ENCODE measurements at regions not wholly inside any gene's neighbourhood (a gene's known extent, or its start where the extent isn't known, plus 50 kb on each side); places are given as distances from the start of the nearest gene placed in this dataset.
"Not testable (repeated sequence)": the region's sequence is repeated elsewhere in the genome, so short reads cannot be mapped to it uniquely, and the experiment has no call there.

DNA sequence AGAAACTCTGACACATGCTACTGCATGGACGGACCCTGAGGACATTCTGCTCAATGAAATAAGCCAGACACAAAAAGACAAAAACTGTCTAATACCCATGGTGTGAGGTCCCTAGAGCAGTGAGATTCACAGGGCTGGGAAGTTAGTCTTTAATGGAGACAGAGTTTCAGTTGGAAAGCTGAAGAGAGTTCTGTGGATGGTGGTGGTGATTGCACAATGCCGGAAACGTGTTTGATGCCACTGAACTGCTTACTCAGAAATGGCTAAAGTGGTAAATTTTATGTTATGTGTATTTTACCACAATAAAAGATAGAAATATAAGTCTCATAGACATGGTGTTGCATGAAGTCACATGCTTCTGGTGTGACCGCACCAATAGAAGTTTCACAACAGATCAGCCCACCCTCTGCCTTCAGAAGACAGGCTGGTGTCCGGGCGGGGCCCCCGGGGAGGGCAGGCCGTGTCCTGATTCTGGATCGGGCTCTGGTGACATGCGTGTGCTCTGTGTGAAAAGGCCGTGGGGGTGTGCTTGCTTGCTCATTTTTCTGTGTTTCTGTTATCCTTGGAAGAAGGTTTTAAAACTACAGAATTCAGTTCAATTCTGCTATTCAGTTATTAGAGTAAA lies 108.5 kb upstream of the ZNF469 start:
- not testable (repeated sequence) for DNase-seq

DNA sequence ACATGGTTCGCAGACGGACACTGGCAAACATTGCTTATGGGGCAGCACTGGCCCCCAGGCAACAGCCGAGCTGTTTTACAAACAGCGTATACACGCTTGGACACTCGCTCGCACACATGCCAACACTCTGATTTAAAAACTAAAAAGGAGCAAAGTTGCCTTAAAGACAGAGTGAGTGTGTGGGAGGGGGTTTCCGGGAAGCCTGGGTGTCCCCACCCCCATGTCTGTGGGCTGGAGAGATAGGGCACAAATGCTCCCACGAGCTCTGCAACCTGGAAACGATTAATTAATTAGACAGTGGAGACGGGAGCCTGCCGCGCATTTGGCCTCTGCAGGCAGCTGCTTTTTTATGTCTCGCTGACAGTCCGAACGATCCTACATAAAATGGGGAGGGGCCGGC lies 107.9 kb upstream of the ZNF469 start:
- DNase-seq: no peak

DNA sequence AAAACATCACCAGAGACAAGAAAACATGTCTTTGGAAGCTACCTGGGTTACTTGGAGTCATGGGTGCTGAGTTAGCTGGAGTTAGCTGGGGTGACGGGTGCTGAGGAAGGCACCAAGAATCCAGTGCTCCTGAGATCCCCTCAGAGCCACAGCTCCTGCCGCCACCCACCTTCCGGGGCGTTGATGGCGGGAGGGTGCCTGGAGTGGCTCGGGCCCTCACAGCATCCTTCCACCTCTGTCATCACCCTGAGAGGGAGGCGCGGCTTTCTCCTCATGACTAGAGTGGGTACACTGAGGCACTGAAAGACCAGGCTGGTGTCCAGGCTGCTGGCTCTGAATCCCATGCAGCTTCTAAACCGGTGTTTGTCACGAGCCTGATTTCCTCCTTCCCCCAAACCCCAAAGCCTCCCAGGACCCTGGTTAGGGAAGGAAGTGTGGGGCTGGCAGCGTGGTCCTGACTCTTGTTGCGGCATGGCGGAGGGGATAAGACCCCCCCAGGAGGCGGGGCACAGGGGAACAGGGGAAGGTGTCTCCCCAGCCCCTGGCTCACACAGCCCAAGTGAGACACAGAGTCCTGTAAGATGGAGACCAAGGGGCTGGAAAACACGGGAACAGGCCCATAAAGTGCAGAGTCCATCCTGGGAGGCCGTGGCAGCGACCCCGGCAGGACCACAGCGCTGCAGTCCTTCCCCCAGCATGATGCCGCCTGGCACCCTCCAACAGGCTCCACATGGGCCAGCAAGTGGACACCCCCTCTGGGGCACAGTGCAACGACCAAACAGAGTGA lies 107.2 kb upstream of the ZNF469 start:
- DNase-seq: not testable (repeated sequence)

- DNase-seq: not testable (repeated sequence)
Measured at GRCh38 chr16:88276123-88276588, 106.6 kb upstream of the ZNF469 start.

GRCh38 chr16:88276591-88276990 lies 106.2 kb upstream of the ZNF469 start:
- no peak for DNase-seq

GRCh38 chr16:88279998-88280397 lies 102.8 kb upstream of the ZNF469 start:
- no peak for DNase-seq

DNA sequence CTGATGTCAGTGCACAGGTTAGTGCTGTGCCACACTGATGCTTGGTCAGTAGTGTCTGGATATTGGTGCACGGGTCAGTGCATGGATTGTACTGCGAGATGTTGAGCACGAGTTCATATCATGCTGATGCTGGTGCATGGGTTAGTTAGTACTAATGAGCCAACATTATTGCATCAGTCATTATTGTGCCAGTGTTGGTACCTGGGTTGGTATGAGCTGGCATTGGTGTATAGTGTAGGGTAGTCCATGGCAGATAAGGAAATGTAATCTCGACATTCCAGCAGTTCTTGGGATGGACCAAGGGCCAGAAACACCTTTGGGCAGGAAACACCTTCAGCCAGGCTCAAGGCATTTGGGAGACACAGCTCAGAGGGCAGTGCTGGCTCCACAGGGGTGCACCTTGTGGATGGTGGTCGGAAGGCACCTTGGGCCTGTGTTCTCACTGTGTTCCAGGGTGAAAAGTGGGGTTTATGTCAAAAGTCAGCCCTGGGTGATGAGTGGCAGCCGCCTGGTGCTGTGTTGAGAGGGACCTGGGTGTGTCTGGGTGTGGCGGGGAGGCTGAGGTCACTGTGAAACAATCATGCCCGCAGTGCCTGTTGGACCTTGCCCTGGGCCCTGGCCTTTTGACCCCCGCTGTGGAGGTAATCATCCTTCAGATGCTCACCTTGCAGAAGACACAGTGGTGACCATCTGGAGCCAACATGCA lies 100.7 kb upstream of the ZNF469 start:
- no peak for DNase-seq

DNA sequence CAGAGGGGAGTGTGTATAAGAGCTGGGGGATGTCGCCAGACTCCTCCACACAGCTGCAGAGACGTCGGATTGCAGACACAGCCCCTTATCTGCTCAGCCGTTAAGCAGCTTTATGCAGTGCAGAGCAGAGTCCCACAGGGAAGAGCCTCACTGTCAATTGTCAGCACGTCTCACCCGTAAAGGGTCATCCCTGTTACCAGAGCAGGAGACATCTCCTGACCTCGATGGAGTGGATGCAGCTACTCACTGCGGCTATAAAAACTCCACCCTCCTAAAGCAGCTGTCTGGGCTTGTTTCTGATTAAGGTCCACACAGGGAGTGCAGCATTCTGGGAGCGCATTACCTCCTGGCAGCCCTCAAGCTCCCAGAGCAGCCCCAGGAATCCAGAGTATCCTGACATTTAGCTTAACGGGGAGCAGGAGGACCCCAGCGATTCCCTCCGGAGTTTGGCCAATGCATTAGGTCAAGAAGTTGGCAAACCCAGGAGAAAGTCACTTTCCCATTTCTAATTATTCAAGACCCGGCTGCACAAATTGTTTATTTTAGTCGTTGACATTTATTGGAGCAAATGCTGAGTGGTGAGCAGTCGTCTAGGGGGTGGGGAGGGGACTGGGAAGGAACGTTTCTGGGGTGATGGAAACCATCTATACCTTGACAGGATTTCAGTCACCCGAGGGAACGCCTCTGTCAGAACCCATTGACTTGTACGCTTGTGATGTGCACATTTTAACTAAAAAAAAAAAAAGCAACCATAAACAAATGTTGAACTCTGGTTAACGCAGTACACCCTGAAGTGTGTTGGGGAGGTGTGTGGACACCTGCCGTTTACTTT lies 100.0 kb upstream of the ZNF469 start:
- DNase-seq: no peak

DNA sequence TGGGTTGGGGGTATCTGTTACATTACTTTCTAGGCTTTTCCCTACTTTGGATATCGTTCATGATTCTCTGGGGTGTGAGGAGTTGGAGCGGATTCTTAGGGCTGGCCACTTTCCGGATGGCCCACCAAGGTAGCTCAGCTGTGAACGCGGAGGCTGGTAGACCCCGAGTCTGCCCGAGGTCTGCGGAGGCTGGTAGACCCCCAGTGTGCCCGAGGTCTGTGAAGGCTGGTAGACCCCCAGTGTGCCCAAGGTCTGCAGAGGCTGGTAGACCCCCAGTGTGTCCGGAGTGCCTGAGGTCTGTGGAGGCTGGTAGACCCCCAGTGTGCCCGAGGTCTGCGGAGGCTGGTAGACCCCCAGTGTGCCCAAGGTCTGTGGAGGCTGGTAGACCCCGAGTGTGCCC lies 99.2 kb upstream of the ZNF469 start:
- DNase-seq: no peak

DNA sequence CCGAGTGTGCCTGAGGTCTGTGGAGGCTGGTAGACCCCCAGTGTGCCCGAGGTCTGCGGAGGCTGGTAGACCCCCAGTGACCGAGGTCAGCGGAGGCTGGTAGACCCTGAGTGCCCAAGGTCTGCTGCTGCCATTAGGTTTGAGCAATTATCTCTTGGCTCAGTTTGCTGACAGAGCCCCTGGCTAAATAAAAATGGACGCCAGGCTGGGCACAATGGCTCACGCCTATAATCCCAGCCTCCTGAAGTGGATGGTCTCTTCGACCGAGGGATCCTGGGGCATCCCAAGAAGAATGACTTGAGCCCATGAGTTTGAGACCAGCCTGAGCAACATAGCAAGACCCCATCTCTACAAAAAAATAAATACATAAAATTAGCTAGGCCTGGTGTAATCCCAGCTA lies 98.7 kb upstream of the ZNF469 start:
- no peak for DNase-seq

DNA sequence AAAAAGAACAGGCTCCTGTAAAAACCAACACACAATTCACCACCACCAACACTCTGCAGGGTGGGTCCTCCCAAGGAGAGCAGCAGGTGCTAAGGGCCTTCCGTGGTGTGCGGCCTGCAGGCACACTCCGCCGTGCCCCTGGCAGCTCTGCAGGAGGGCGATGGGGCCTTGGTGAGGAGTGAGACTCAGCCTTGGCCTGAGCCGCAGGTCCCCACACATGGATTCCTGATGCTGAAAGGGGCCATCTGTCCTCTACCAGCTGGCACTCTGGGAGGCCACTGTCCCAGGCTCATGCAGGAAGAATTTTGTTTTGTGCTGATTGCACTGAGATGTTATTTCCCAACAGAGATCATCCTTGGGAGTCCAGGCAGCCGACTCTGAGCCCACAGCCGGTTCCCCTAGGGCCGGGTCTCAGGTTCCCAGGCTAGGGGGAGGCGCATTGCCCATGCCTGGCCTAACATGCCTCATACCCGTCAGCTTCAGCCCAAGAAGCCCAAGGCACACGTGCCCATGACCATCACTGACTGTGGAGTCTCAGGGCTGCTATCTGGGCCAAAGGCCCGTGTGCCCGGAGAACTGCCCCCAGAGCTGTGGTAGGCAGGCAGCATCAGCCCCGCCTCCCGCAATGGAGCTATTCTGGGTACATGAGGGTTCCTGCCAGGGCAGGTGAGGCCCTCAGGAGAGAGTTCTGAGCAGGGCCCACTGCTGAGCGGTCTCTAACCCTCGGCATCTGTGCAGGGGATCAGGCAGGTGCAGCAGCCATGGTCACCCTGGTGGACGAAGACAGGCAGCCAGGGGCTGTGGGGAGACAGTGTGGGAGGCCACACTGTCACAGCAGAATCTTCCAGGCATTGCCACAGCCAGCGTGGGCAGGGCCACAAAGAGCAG lies 97.9 kb upstream of the ZNF469 start:
- DNase-seq: no peak

DNA sequence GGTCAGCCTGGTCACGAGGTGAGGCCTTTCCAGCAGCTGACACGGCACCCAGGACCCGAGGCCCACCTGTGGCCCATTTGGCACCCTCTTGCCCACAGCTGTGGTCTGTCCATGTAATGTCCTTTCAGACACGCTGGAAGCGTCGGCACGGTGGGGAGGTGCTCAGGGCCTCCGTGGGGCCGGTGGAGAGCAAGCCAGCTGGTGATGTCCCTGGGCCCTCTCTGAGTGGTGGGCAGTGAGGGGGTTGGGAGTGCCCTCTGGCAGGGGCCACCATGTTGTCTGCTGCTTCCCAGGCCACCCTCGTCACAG lies 97.3 kb upstream of the ZNF469 start:
- DNase-seq: no peak

DNA sequence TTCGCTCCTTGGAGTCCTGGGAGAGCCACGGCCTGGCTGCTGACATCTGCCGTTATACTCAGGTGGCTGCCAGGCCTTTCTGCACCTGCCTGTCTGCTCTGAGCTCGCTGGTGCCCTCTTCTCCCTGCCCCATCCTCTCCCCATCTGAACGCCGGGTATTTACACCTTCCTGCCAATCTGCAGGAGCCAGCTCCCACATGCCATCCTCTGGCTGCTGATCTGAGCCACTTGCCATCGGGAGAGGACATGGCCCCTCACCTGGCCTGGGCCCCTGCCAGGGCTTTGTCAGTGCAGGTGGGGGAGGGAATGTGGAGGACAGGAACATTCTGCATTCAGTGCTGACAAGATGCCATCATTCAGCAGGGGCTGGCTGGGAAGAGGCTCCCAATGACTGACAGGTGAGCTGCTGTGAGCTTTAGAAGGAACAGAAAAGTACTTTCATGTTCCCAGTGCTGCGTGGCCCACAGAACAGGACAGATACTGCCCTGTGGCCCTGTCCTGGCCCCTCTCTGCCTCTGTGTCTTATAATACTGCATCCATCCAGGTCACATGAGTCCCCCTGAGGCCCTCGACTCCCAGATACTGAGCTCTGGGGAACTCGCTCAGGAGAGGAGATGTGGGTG lies 96.3 kb upstream of the ZNF469 start:
- no peak for DNase-seq

GRCh38 chr16:88287219-88287618 lies 95.5 kb upstream of the ZNF469 start:
- no peak for DNase-seq

- no peak for DNase-seq
Measured at GRCh38 chr16:88288303-88288702, 94.5 kb upstream of the ZNF469 start.

- DNase-seq: no peak
Measured at GRCh38 chr16:88289001-88289400, 93.8 kb upstream of the ZNF469 start.

- DNase-seq: no peak
Measured at GRCh38 chr16:88289561-88289960, 93.2 kb upstream of the ZNF469 start.

DNA sequence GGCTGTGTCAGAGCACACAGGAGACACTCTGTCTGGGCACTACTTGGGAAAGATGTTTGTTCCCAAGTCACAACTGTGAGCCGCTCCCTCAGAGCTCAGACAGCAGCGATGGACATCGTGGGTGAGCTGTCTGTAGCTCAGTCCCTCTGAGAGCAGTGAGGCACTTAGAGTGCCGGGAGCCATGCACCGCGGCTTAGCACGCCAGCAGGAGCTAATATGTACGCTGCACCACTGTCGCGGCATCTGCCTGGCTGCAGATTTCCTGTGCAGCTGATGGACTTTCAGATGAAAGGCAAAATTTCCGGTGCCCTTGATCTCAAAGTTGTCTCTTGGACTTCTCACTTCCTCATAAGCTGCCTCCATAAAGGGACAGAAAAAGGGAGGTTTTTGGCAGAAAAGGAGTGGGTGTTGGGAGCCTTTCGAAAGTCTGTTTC lies 92.8 kb upstream of the ZNF469 start:
- DNase-seq: no peak

DNA sequence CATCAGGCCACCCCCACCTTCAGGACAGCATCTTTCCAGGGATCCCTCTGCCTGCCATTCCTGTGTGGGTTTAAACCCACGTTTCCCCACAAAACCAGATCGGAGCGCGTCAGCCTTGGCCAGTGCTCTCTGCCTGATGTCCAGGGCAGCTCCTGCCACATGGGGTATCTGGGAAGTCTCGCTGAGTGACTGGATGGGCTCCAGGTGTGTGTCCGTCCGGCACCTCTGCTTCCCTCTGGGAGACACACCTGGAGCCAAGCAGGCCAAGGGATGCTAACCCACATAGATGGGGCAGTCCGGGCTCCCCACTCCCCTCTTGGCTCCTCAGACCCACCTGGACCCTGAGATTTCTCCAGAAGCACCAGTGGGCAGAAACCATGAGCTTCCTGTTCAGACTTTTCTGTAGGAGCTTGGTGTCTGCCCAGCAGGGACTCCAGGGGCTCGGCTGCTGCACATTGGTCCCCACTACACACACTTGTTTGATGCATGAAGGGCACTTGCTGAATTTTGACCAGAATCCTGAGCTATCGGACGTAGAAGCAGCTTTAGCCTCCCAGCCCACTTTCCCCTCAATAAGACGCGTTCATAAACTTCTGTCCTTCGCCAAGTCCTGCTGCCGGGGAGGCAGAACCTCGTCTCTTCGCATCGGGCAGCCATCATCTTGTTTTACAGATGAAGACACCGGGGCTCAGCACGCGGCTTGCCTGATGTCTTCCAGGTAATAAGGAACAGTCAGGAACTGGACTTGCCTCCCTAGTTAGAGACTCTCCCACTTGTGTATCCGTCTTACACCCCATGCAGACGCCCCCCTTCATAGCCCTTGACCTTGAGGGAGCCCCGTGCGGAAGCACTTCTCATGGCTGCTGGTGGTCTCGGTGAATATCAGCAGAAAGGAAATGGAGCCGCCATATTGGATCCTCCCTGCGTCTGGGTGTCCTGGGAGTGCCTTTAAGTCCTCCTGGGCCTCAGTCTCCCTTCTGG lies 91.6 kb upstream of the ZNF469 start:
- DNase-seq: no peak

All from activated naive CD4-positive, alpha-beta T cell treated with Interleukin-2 at 50 U/mL for 16 hours (primary cell).